Stimulated activated CD4-positive, alpha-beta T cell treated with anti-CD3 and anti-CD28 coated beads, Interleukin-15, amount 100 ng/mL, for 24 hours (primary cell): ENCODE measurements at regions not wholly inside any gene's neighbourhood (a gene's known extent, or its start where the extent isn't known, plus 50 kb on each side); places are given as distances from the start of the nearest gene placed in this dataset.

Source experiments
- DNase-seq: peaks from one replicate; pipeline ENCODE4 v3.0.0-alpha.2; 2020

DNA sequence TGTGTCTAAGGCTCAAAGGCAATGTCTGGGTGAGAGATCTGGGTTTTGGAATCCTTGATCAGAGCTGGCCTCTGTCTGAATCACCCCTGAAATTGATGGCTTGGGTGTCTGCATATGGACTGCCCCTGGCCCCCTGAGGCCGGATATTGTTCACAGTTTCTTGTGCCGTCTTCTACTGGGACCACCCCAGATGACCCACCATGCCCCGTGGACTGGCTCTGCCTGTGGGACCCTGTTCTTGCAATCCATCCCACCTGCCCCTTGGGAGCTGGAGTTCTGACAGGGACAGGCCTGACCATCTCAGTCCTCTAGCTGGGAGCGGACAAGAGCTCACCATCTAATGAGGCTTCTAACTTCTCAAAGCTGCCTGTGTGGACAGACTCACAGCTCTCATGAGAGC, 119.9 kb downstream of the FAM43A start:
- no peak for DNase-seq

GRCh38 chr3:194806991-194807630, 121.4 kb downstream of the FAM43A start:
- DNase-seq, result no peak

GRCh38 chr3:194808640-194809097, 123.0 kb downstream of the FAM43A start:
- DNase-seq, result no peak

DNA sequence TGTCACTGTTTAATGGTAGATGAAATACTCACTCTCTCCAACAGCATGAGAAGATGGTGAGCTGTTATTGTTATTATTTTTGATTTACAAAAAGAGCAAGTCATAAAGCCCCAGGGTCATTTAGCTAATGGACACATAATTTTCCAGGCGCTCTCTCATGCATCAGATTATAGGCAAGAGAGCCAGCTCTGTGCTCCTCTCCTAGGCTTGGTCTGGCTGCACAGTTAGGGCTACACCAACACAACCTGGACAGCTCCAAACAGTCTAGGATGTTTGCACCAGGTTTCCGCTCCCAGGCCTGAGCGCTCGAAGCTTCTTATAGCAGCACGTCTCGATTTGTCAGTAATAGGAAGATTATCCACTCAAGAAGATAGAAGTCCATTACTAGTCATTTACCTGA, 123.7 kb downstream of the FAM43A start:
- DNase-seq, result no peak

DNA sequence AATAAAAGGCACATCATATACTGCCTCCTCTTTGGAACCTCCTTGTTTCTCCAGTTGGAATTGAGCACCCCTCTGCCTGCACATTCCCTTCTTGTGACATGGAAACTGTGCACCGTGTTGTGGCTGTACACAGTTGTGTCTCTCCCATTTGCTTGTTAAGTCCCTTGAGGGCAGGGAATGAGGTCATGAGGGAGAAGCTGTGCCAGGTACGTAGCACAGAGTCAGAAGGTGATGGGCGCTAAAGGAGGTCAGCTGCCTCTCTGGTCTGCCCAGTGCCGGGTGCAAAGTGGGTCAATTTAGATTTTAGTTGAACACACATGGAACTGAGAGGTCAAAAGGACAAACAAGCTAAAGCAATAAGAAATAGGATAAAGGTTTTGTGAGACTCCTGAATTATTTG, 124.4 kb downstream of the FAM43A start:
- no peak for DNase-seq

GRCh38 chr3:194811118-194811517, 125.4 kb downstream of the FAM43A start:
- no peak for DNase-seq

- no peak for DNase-seq
These were observed 126.5 kb downstream of the FAM43A start for GRCh38 chr3:194812176-194812575.

DNA sequence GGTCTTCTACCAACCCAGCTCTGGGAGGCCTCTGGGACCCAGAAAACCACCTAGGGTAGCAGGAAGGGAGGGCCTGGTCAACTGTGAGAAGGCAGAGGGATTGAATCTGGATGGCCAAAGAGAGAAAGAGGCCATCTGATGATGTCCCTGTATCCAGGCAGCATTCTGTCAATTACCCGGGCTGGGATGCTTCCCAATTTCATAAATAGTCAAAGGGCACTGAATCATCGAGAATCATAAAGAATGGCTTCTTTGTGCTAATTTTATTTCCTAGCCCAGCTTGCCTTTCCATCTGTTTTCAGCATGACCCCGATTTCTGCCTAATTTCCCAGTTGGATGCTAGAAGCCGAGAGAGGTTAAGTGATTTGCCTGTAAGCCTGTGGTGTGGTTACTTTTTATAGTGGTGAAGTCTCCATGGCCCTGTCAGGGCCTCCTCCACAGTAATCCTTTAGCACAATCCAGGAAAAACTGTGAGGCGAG, 129.2 kb downstream of the FAM43A start:
- no peak for DNase-seq

- no peak for DNase-seq
These were observed 131.3 kb downstream of the FAM43A start for GRCh38 chr3:194816748-194817591.

- no peak for DNase-seq
These were observed 131.9 kb downstream of the FAM43A start for GRCh38 chr3:194817592-194817930.

DNA sequence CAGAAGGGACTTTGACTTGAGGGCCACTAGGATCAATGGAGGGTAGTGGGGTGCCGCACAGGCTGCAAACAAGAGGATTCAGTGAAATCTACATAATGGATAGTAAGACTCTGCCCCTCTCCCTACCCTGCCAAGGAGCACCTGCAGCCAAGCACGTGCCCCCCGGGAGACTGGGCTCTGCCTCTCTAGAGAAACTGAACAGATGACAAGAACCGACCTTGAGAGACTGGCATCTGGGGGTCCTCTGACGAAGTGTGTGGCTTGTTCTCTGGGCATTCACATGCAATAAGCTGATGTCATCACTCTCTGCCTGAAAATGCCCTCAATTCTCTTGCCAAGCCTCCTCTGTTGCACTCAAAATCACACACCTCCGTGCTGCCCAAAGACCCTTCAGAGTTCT, 132.3 kb downstream of the FAM43A start:
- no peak for DNase-seq

- DNase-seq, result no peak
These were observed 138.4 kb downstream of the FAM43A start for GRCh38 chr3:194824100-194824499.

DNA sequence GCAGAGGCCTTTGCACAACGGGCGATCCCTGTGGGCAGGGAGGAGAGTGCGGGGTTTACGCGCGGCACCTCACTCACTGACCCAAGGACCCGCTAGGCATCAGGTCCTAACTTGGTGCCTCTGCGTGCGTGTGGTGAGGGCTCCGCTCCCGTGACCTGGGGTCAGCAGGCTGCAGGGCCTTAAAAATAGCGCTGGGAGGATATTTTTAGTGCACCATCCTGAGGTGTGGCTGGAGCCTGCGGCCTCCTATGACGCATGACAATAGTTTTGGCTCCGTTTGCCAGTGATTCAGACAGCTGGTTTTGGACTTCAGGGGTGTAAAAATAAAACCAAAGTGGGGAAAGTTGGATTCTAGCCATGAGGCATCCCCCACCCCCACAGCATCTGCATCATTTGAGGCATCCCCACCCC, 139.0 kb downstream of the FAM43A start:
- DNase-seq, result no peak

DNA sequence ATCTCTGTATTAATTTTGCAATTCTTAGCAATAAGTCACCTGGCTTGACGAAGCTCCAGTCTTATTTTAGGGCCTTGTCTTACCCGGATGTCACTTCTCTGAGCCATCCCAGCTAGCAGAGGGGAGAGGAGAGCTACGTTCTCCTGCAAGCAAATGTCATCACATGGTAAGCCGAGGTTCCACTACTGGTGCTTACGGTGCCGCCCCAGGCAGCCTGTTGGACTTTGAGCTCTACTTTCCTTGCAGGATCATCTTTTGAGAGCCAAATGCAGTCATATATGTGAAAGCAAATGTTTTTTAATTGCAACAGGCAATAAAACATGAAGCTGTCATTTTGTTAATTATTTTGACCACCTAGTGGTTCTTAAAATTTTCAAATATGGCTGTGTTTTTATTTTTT, 140.9 kb downstream of the FAM43A start:
- DNase-seq, result no peak

GRCh38 chr3:194827486-194827885, 141.8 kb downstream of the FAM43A start:
- DNase-seq, result no peak

- DNase-seq, result no peak
These were observed 142.4 kb downstream of the FAM43A start for GRCh38 chr3:194828116-194828515.

DNA sequence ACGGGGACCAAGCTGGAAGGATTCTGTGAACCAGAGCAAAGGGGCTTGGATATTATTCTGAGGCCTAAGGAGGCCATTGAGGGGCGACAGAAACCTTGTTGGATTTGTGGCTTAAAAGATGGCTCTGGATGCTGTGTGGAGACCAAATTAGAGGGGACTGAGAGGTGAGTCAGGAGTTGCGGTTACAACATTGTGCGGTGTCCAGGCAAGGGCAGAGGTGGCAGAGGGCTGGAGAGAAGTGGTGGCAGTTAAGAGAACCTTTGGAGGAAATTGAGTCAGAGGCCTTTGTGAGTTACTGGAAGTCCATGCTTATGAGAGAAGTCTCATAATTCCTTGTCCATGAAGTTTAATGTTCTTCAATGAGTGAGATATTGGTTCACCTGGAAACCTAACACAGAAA, 143.2 kb downstream of the FAM43A start:
- no peak for DNase-seq

GRCh38 chr3:194830401-194830800, 144.7 kb downstream of the FAM43A start:
- no peak for DNase-seq

GRCh38 chr3:194830978-194831377, 145.3 kb downstream of the FAM43A start:
- no peak for DNase-seq

- no peak for DNase-seq
These were observed 146.8 kb downstream of the FAM43A start for GRCh38 chr3:194832346-194833104.

DNA sequence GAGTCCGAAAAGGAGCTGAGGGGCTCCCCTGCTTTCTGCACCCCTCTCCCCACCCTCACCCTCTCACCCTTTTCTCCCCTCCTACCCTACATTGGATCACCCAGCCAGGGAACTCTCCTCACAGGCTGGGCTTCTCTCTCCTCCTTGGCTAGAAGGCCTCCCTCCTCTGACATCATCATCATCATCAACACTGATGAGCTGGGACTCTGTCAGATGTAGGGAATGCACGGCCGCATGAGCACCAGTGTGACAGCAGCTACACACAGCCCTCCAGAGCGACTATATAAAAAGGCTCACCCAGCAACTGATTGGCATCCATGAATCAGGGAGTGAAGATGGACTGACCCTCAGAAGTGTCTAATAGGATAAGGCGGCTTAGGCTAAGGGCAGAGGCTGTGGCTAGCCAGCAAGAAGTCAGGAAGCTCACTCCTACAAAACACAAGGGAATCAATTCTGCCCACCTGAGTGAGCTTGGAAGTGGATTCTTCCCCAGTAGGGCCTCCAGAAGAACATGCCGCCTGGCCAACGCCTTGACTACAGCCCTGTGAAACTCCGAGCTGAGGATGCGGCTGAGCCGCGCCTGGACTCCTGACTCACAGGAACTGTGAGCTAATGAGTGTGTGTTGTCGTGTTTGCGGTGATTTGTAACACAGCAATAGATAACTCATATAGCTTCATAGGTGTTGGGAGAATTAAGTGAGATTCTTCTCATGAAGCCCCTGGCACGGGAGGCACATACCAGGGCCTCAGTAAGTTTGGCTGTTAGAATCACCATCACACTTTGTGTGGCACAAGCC, 147.6 kb downstream of the FAM43A start:
- no peak for DNase-seq

- DNase-seq, result no peak
These were observed 151.0 kb downstream of the FAM43A start for GRCh38 chr3:194836661-194837060.
